Bone marrow (tissue), 2 donors: ENCODE measurements at regions not wholly inside any gene's neighbourhood (a gene's known extent, or its start where the extent isn't known, plus 50 kb on each side); places are given as distances from the start of the nearest gene placed in this dataset.
"Not testable (repeated sequence)": the region's sequence is repeated elsewhere in the genome, so short reads cannot be mapped to it uniquely, and the experiment has no call there.

ENCODE experiments used
- DNase-seq, 2 donors: peaks; one replicate each; lab custom pipeline; 2025; lab: John Stamatoyannopoulos, UW

- DNase-seq: peak; percentile 38 to 76
Observed at GRCh38 chr16:22436823-22437652, 62.6 kb upstream of the CDR2 start.

- DNase-seq: not testable (repeated sequence)
Observed at GRCh38 chr16:22436326-22436822, 62.0 kb upstream of the CDR2 start.

- DNase-seq: not testable (repeated sequence)
Observed at GRCh38 chr16:22431314-22431713, 56.9 kb upstream of the CDR2 start.

GRCh38 chr16:22428654-22429053 is 54.2 kb upstream of the CDR2 start:
- DNase-seq: no peak

GRCh38 chr16:22427556-22427955 is 53.1 kb upstream of the CDR2 start:
- DNase-seq: no peak

GRCh38 chr16:22425847-22426246 is 51.4 kb upstream of the CDR2 start:
- no peak for DNase-seq

DNA sequence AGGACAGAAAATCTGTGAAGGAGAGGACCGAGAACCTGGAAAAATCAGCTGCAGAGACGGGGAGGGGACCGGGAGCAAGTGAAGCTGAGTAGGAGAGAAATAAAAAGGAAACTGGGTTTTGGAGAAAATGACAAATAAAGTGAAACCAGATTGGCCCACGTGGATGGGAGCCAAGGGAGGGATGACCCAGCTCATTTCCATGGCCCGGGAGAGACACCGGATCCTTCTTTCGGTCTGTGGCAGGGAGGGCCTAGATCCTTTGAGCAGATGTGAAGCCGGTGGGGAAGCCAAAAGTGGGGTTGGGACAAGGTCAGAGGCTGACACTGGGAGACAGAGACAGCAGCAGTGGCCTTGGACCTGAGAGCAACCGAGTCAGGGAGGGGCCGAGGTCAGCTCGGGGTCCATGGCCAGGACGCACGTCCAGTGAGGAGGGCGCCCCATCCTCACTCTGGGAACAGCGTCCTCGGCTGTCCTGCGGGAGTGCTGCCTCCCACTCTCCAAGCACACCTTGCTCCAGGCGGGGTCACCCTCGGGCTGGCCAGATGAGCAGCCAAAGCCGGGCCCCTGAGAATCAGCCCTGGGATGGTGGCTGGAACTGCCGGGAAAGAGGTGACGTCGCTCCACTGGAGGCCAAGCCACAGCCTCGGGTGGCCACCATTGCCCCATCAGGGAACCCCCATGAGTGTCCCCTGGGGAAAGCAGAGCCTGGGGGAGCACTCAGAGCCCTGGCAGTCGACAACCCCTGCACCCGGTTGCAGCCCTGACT is 50.8 kb upstream of the CDR2 start:
- no peak for DNase-seq

GRCh38 chr16:22424161-22424937 is 49.9 kb upstream of the CDR2 start:
- DNase-seq: no peak
